Fibroblast of lung (primary cell): ENCODE measurements at regions not wholly inside any gene's neighbourhood (a gene's known extent, or its start where the extent isn't known, plus 50 kb on each side); places are given as distances from the start of the nearest gene placed in this dataset.

Source experiments
- CTCF ChIP-seq, 2 donors: IDR thresholded peaks in 1 of 2; conservative IDR thresholded peaks in 1 of 2; 1 replicate in 1 of 2; 2 replicates in 1 of 2; pipeline ENCODE4 v1.5.1; 2011 to 2012; ENCODE audit warnings: low read length in 2 of 2, control low read depth in 1 of 2, inconsistent platforms in 1 of 2, low read depth in 1 of 2, mild to moderate bottlenecking in 1 of 2
- EZH2 ChIP-seq: IDR thresholded peaks from 2 replicates; pipeline ENCODE4 v1.5.1; 2012; ENCODE audit warnings: low read length, control low read depth, mild to moderate bottlenecking; ENCODE audit errors: missing control alignments

DNA sequence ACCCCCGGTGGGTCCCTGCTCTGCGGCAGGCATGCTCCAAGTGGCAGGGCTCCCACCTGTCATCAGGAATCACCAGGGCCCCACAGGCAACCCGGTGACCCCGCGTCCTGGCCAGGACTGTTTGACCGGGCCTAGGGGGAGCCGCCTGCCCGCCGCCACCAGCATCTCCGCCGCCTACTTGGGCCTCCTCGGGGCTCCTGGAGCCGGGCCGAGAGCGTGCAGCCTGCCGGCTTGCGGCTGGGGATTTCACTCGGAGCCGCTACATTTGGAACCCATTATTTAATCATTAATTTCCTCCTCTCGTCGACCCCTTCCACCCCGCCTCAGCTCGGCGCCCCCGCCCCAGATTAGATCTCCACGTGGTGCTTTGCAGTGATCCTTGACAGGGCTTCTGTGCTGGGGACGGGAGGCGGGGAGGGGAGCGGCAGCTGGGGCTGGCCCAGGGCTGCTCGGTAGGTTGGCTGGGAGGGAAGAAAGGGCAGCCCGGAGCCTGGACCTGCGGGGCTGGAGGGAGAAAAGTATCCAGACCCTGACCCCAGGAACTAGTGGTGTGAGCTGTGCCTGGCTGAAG, 295.4 kb downstream of the CYP26B1 start:
- TF ChIP-seq CTCF (conservative IDR thresholded peaks at IDR 0.05 in 1 of 2, IDR thresholded peaks at IDR 0.05 in 1 of 2; ENCODE audit: low read depth in 1 of 2, low read length in 2 of 2) (no peak), EZH2 (peak; percentile 18)
